KBM-7 (cell line): ENCODE measurements at regions not wholly inside any gene's neighbourhood (a gene's known extent, or its start where the extent isn't known, plus 50 kb on each side); places are given as distances from the start of the nearest gene placed in this dataset.

Source experiments
- DNase-seq: peaks from one replicate; pipeline ENCODE4 v3.0.0-alpha.2; 2015
- in situ Hi-C: fragments of 300-500 bp; cut with MboI; formaldehyde crosslinking; loops from 2 replicates; pipeline ENCODE4 v1.14.3; 2020; ENCODE audit warnings: low sequenced_read_pairs, low pct_unique_long_range_greater_than_20kb, mixed read lengths

GRCh38 chr5:159419576-159419975, 89.3 kb upstream of the IL12B start:
- in situ Hi-C loops: no loop called here
- DNase-seq: no peak

GRCh38 chr5:159420940-159421339, 90.7 kb upstream of the IL12B start:
- in situ Hi-C loops: no loop called here
- DNase-seq: no peak

GRCh38 chr5:159422361-159422760, 92.1 kb upstream of the IL12B start:
- in situ Hi-C loops: no loop called here
- DNase-seq: no peak

DNA sequence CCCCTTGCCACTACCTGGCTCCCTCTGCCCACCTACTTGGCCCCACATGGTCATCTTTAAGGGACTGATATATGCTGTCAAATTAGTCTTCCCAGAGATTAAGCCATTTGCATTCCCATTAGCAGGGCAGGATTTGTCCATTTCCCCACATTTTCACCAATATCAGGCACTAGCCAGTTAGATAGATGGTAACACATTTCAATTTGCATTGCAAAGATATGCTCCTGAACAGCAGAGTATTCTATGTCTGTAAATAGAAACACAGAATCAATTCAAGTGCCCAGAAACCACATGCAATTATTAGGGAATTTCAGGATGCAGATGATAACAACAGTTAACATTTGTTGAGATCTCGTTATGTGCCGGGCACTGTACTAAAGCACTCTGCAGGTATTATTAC, 92.6 kb upstream of the IL12B start:
- no peak for DNase-seq
- in situ Hi-C loops: no loop called here

- in situ Hi-C loops: no loop called here
- DNase-seq: no peak
Observed at GRCh38 chr5:159424123-159424522, 93.8 kb upstream of the IL12B start.

DNA sequence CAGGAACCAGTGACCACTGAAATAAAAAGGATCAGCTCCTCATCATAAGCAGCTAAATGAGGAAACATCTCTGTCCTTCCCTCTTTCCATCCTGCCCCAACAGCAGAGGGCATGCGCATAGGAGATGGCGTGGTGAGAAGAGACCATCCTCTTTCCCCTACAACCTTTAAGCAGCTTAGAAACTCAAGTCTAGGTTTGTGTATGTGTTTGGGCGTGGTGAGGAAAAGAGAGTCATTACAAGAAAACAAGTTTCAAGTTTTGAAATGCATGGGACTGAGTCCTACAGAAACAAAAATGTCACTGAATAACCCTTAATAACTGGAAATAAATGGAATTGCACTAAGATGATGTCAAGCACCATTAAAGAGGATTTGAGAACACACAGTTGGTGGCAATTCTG, 96.4 kb upstream of the IL12B start:
- no peak for DNase-seq
- in situ Hi-C loops: loop anchor here (25.0 kb wide), 1 partner anchor 961 kb away; no protein-coding TSS in a partner anchor

DNA sequence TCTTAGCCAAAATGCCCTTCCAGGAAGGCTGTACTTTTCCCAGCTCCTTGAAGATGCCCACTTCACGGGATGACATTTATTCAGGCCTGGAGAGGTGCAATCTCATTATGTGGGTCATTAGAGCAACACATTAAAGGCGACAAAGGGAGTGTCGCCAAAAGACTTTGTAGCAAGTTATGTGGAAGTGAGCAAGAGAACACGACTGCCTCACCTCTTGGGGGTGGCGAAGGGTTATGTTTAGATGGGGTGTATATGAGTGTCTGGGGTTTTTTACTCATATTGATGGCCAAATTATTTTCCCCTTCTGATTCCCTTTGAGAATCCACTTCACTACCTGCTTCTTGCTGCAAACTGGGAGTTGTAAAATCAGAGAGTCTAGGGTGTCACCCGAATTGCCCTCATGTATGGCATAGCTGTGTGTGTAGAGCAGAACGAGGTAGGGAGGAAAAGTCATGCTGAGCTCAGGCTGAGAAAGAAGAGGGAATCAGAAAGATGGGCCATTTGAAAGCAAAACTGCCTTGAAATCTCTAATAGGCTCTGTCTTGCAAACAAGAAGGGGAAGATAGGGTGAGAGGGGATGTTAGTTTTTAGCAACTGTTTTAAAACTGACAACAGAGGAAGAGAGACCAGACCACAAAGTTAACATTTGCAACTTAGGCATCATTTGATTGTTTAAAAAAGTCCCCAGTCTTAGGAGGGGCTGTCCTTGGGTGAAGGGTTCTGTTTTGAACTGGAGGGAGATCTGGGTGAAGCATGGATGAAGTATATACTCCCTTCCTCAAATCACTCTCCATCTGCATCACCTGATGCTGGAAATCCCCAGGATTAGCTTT, 97.1 kb upstream of the IL12B start:
- in situ Hi-C loops: loop anchor here (25.0 kb wide), 1 partner anchor 960 kb away; no protein-coding TSS in a partner anchor
- DNase-seq: no peak

DNA sequence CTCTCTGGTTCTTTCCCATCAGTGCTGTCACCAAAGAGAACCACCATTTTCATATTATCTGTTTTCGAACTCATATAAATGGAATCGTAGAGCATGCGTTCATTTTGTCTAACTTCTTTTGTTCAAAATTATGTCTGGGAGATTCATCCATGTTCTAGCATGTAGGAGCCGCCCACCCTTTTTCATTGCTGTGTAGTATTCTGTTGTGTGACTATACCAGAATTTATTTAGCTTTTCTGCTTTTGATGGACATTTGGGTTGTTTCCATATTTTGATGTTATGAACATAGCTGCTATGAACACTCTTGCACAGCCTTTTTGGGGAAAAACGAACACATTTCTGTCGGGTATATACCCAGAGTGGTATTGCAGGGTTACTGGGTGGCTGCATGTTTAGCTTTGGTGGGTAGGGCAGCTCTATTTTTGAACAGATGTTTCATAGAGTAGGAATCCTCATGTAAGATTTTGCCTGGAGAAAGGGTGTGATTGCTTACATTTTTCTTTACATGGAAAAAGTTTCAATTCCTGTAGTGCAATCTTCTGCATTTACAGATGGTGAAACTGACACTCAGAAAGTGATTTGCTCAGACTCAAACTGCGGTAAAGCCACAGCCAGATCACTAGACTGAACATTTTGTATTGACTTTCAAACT, 100.2 kb upstream of the IL12B start:
- in situ Hi-C loops: loop anchor here (25.0 kb wide), 1 partner anchor 957 kb away; no protein-coding TSS in a partner anchor
- DNase-seq: no peak

DNA sequence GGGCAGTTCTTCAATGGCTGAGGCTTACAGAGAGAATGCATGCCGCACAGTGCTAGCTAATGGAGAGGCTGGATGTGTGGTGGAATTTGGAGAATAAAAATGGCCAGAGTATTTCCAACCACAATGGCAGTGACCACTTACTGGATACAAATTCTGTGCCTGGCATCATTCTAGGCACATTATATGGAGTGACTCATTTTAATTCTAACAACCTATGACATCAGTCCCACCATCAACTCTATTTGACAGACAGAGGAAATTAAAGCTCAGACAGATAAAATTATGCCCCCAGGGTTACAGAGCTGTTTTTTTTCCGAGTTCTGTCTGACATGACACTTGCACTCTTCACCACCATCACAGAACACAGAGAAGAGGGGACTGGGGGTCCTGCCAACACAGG, 105.6 kb upstream of the IL12B start:
- in situ Hi-C loops: loop anchor here (25.0 kb wide), 1 partner anchor 951 kb away; no protein-coding TSS in a partner anchor
- no peak for DNase-seq

- no peak for DNase-seq
- in situ Hi-C loops: loop anchor here (25.0 kb wide), 1 partner anchor 949 kb away; no protein-coding TSS in a partner anchor
Observed at GRCh38 chr5:159438092-159438491, 107.8 kb upstream of the IL12B start.

- in situ Hi-C loops: loop anchor here (25.0 kb wide), 1 partner anchor 948 kb away; no protein-coding TSS in a partner anchor
- DNase-seq: no peak
Observed at GRCh38 chr5:159439002-159439401, 108.7 kb upstream of the IL12B start.

GRCh38 chr5:159440235-159440634, 109.9 kb upstream of the IL12B start:
- no peak for DNase-seq
- in situ Hi-C loops: loop anchor here (25.0 kb wide), 1 partner anchor 947 kb away; no protein-coding TSS in a partner anchor

DNA sequence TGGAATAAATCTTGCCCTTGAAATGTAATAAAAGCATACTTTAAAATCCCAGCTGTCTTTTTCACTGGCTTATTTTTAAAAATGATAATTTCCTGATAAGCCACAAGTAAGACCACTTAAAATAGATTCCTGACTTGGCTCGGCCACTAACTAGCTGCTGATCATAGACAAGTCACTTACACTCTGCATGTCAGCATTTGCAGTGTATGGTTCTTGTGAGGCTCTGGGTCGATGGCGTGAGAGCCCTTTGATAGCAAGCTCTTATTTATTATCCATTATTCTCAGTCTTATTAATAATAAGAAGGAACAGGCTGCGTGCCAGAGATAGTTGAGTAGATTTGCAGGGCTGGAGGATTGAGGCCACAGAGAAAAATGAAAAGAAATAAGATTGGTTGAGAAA, 110.7 kb upstream of the IL12B start:
- in situ Hi-C loops: loop anchor here (25.0 kb wide), 1 partner anchor 946 kb away; no protein-coding TSS in a partner anchor
- no peak for DNase-seq

GRCh38 chr5:159441441-159441840, 111.2 kb upstream of the IL12B start:
- in situ Hi-C loops: loop anchor here (25.0 kb wide), 1 partner anchor 946 kb away; no protein-coding TSS in a partner anchor
- no peak for DNase-seq

DNA sequence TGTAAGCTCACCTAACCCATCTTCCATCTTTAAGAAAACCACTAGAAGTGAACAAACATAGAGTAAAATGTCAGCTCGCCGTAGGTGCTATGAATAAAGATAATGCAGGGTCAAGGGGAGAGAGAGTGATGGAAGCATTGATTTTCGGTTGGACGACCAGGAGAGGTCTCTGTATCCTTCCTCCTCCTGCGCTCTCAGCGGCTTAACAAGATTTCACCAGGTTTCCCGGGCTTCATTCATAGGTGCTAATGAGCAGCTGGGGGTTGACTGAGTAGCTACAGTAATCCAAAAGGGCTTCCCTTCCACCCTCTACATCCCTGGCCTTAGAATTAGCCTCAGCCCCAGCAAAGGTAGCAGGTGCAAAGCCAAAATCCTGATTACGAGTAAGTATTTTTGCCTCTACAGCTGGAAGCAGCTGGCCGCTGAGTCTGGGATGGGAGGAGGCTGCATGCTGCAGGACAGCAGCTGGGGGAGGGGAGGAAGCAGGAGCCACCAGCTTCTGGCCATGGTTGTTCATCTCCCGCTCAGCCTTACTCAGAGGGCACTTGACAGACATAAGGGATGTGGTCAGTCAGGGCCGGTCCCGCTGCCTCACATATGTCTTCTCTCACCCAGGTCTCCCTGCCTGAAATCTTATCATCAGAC, 112.0 kb upstream of the IL12B start:
- no peak for DNase-seq
- in situ Hi-C loops: loop anchor here (25.0 kb wide), 1 partner anchor 945 kb away; no protein-coding TSS in a partner anchor

DNA sequence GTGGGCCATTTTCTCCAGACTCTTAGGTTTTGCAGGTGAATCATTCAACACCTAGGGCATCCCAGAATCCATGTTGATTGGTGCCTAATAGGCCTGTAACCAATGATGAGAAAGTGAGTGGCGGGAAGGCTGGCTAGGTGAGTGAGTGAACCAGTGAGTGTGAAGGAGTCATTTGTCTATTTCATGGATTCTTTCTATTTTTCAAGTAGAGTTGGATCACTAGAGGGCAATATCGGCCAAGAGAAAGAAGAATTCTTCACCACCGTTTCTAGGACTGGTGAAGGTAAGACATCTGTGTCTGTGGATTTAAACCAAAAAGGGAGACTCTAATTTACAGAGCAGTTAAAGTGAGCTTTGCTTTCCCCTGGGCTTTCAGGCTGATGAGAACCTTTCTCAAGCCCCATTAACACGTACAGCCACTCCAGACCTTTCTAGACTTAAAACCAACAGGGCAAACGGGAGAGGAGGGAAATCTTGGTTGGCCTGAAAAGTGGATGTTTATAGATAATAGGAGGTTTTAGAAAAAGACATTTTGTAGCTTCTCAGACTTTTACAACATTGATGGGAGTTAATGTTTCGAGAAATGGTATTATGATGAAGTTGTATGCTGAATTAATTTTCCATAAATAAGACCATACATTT, 114.3 kb upstream of the IL12B start:
- DNase-seq: peak; percentile 67

DNA sequence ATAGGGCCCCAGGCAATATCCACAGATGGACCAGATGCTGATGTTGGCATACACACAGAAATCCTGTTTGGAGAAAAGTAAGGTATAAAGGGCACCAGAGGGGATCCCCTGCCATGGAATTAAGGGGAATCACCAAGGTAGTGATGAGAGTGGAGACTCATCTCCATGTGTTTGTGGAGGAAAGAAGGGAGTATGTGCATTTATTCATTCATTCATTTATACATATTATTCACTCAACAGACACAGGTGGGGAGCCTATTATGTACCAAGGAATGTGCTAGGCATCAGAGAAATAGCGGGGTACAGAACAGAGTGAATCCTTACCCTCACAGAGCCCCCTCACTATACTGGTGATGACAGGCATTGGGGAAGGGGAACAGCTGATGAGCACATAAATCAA, 116.8 kb upstream of the IL12B start:
- no peak for DNase-seq
- in situ Hi-C loops: loop anchor here (25.0 kb wide), 1 partner anchor 940 kb away; no protein-coding TSS in a partner anchor

More for the DNA sequence above, 114.3 kb upstream of the IL12B start:
- in situ Hi-C loops: loop anchor here (25.0 kb wide), 1 partner anchor 943 kb away; no protein-coding TSS in a partner anchor

DNA sequence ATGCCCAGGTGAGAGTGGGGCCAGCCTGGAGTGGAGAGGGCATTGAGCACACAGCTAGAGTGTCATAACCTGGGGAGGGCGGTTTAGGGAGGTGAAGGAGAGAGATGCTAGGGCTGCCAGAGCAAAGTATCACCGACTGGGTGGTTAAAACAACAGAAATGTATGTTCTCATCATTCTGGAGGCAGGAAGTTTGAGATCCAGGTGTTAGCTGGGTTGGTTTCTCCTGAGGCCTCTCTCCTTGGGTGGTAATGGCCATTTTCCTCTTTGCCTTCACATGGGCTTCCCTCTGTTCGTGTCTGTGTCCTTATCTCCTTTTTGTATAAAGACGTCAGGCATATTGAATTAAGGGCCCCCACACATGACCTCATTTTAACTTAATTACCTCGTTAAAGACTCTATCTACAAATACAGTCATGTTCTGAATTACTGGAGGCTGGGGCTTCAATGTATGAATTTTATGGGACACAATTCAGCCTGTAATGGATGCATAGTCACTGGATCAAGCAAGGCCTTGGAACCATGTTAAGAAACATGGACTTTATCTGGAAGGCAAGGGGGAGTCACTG, 118.6 kb upstream of the IL12B start:
- DNase-seq: no peak
- in situ Hi-C loops: loop anchor here (25.0 kb wide), 1 partner anchor 938 kb away; no protein-coding TSS in a partner anchor
